ENCODE measurements at regions not wholly inside any gene's neighbourhood (a gene's known extent, or its start where the extent isn't known, plus 50 kb on each side); places are given as distances from the start of the nearest gene placed in this dataset.

DNA sequence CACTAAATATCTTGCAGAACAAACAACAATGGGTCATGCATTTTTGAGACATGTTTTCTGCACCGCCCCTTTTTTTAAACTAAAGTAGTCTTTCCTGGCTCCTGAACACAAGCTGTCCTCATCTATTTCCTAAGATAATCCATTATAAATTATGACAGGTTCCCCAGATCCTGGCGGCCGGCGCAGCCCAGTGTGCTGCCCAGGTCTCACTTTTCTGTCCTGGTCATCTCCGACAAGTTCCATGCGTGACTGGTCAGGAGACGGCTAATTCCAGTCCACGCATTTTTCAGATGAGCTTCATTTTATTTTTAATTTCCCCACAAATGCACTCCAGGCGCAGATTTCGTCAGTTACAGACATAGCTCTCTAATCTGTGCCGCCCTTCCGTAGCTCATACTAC, 92.9 kb upstream of the EGFLAM start:
- BruUV-seq (replicated peaks), result no TSS peak
- intact Hi-C loops (cut with micrococcal nuclease; ENCODE audit: unreplicated experiment), result no loop called here
- no peak overlapping the region for H3K27ac ChIP-seq (ENCODE audit: low read depth, low read length, poor library complexity, severe bottlenecking)
- no peaks in the 10 kb centered on the region for H3K4me1 ChIP-seq (ENCODE audit: insufficient read depth, low read length, poor library complexity, severe bottlenecking)
- no peaks in the 10 kb centered on the region for H3K27me3 ChIP-seq (replicated peaks; ENCODE audit: insufficient read depth, low read depth, low read length, poor library complexity)
- ChIA-PET POLR2A (ENCODE audit: low non-redundant PET) (no interaction called here), CTCF (no interaction called here)
- DNase-seq (ENCODE audit: low spot score), result no peak
- H3K9me3 ChIP-seq (ENCODE audit: low read depth, low read length, poor library complexity, severe bottlenecking), result no peaks in the 10 kb centered on the region
- no peak overlapping the region for H3K4me3 ChIP-seq (ENCODE audit: low read depth, low read length, poor library complexity, severe bottlenecking)
- no peak for TF ChIP-seq EZH2 (IDR thresholded peaks at IDR 0.05; ENCODE audit: borderline replicate concordance, low read depth, low read length, poor library complexity, severe bottlenecking)
- TF ChIP-seq, protein P1, sequence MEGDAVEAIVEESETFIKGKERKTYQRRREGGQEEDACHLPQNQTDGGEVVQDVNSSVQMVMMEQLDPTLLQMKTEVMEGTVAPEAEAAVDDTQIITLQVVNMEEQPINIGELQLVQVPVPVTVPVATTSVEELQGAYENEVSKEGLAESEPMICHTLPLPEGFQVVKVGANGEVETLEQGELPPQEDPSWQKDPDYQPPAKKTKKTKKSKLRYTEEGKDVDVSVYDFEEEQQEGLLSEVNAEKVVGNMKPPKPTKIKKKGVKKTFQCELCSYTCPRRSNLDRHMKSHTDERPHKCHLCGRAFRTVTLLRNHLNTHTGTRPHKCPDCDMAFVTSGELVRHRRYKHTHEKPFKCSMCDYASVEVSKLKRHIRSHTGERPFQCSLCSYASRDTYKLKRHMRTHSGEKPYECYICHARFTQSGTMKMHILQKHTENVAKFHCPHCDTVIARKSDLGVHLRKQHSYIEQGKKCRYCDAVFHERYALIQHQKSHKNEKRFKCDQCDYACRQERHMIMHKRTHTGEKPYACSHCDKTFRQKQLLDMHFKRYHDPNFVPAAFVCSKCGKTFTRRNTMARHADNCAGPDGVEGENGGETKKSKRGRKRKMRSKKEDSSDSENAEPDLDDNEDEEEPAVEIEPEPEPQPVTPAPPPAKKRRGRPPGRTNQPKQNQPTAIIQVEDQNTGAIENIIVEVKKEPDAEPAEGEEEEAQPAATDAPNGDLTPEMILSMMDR (conservative IDR thresholded peaks at IDR 0.05; ENCODE audit: low read depth, low read length), result no peak
- H3K36me3 ChIP-seq (ENCODE audit: insufficient read depth, low read length, poor library complexity, severe bottlenecking), result no peaks in the 10 kb centered on the region

DNA sequence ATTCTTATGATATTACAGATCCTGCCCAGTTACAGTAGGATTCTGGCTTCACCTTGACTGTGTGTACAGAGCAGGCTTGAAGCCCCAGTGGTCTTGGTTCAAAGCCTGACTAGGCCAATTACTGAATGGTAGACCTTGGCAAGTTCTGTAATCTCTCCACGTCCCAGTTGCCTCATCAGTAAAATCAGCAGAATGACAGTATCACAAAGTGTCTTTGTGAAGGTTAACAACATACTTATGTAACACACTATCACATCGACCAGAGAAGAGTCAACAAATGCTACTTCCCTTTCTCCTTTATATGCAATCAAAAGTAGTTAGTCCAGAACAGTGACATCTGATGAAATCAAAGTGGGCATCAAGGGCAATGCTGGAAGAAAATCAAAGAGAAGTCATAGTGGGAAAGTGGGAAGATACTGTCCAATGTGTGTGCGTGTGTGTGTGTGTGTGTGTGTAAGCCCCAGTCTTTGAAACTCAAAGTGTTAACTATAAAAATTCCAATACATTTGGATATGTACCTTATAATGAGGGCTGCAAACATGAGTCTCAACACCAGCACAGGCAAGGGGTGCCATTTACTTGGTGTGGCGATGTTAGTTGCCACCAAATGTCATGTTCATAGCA, 93.5 kb upstream of the EGFLAM start:
- no peak overlapping the region for H3K4me3 ChIP-seq (ENCODE audit: low read depth, low read length, poor library complexity, severe bottlenecking)
- intact Hi-C loops (cut with micrococcal nuclease; ENCODE audit: unreplicated experiment), result no loop called here
- CTCF ChIA-PET, result no interaction called here
- DNase-seq (ENCODE audit: low spot score), result no peak
- no peak for TF ChIP-seq EZH2 (IDR thresholded peaks at IDR 0.05; ENCODE audit: borderline replicate concordance, low read depth, low read length, poor library complexity, severe bottlenecking)
- TF ChIP-seq, protein P1 (conservative IDR thresholded peaks at IDR 0.05; ENCODE audit: low read depth, low read length), result no peak
- H3K36me3 ChIP-seq (ENCODE audit: insufficient read depth, low read length, poor library complexity, severe bottlenecking), result no peaks in the 10 kb centered on the region
- no peaks in the 10 kb centered on the region for H3K4me1 ChIP-seq (ENCODE audit: insufficient read depth, low read length, poor library complexity, severe bottlenecking)
- H3K27me3 ChIP-seq (replicated peaks; ENCODE audit: insufficient read depth, low read depth, low read length, poor library complexity), result no peaks in the 10 kb centered on the region
- BruUV-seq (replicated peaks), result no TSS peak
- no peak overlapping the region for H3K27ac ChIP-seq (ENCODE audit: low read depth, low read length, poor library complexity, severe bottlenecking)
- H3K9me3 ChIP-seq (ENCODE audit: low read depth, low read length, poor library complexity, severe bottlenecking), result no peaks in the 10 kb centered on the region
- POLR2A ChIA-PET (ENCODE audit: low non-redundant PET), result no interaction called here

DNA sequence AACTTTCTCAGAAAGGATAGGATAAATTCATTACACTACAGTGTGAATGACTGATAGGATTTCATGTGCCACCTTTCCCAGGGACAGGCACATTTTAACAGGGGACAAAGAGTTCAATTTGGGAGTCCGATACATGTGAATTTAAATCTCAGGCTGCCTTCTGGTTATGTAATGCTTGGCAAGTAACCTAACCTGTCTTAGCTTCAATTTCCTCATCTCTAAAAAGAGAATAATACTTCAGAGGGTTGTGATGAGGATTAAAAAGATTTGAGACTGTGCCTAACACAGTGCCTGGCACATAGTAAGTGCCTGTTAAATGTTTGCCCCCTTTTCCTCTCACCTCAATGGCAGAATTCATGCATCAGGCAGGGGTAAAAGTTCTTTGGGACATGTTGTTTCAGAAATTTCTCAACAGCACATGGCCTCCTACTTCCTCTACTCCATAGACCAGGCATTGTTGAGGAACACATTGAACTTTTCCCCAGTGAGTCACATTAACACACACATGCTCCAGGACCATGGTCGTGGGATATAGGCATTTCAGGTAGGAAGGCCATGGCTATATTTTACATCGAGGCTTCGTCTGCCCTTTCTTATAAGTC, 94.6 kb upstream of the EGFLAM start:
- POLR2A ChIA-PET (ENCODE audit: low non-redundant PET), result no interaction called here
- DNase-seq (ENCODE audit: low spot score), result no peak
- H3K4me3 ChIP-seq (ENCODE audit: low read depth, low read length, poor library complexity, severe bottlenecking), result no peak overlapping the region
- H3K27me3 ChIP-seq (replicated peaks; ENCODE audit: insufficient read depth, low read depth, low read length, poor library complexity), result no peaks in the 10 kb centered on the region
- intact Hi-C loops (cut with micrococcal nuclease; ENCODE audit: unreplicated experiment), result no loop called here
- no peaks in the 10 kb centered on the region for H3K4me1 ChIP-seq (ENCODE audit: insufficient read depth, low read length, poor library complexity, severe bottlenecking)
- no TSS peak for BruUV-seq (replicated peaks)
- CTCF ChIA-PET, result no interaction called here
- H3K36me3 ChIP-seq (ENCODE audit: insufficient read depth, low read length, poor library complexity, severe bottlenecking), result no peaks in the 10 kb centered on the region
- no peak for TF ChIP-seq EZH2 (IDR thresholded peaks at IDR 0.05; ENCODE audit: borderline replicate concordance, low read depth, low read length, poor library complexity, severe bottlenecking)
- TF ChIP-seq, protein P1 (conservative IDR thresholded peaks at IDR 0.05; ENCODE audit: low read depth, low read length), result no peak
- H3K9me3 ChIP-seq (ENCODE audit: low read depth, low read length, poor library complexity, severe bottlenecking), result no peaks in the 10 kb centered on the region
- no peak overlapping the region for H3K27ac ChIP-seq (ENCODE audit: low read depth, low read length, poor library complexity, severe bottlenecking)
